ENCODE measurements at regions not wholly inside any gene's neighbourhood (a gene's known extent, or its start where the extent isn't known, plus 50 kb on each side); places are given as distances from the start of the nearest gene placed in this dataset.

DNA sequence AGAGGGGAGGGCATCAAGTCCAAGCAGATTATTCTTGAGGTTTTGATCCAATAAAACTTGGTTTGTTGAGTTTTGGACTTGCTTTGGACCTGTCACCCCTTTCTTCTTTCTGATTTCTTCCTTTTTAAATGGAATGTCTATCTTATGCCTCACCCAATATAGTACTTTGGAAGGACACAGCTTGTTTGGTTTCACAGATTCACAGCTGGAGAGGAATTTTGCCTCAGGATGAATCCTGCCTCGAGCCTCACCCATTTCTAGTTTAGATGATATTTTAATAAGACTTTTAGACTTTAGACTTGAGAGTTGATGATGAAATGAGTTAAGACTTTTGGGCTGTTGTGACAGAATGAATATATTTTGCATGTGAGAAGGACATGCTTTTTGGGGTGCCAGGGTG, 136.9 kb upstream of the PDE5A start:
- no peak overlapping the region for H3K4me3 ChIP-seq (ENCODE audit: low read length)
- TF ChIP-seq, protein P1, sequence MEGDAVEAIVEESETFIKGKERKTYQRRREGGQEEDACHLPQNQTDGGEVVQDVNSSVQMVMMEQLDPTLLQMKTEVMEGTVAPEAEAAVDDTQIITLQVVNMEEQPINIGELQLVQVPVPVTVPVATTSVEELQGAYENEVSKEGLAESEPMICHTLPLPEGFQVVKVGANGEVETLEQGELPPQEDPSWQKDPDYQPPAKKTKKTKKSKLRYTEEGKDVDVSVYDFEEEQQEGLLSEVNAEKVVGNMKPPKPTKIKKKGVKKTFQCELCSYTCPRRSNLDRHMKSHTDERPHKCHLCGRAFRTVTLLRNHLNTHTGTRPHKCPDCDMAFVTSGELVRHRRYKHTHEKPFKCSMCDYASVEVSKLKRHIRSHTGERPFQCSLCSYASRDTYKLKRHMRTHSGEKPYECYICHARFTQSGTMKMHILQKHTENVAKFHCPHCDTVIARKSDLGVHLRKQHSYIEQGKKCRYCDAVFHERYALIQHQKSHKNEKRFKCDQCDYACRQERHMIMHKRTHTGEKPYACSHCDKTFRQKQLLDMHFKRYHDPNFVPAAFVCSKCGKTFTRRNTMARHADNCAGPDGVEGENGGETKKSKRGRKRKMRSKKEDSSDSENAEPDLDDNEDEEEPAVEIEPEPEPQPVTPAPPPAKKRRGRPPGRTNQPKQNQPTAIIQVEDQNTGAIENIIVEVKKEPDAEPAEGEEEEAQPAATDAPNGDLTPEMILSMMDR (conservative IDR thresholded peaks at IDR 0.05; ENCODE audit: low read length) = no peak
- DNase-seq (ENCODE audit: low read depth) = no peak

DNA sequence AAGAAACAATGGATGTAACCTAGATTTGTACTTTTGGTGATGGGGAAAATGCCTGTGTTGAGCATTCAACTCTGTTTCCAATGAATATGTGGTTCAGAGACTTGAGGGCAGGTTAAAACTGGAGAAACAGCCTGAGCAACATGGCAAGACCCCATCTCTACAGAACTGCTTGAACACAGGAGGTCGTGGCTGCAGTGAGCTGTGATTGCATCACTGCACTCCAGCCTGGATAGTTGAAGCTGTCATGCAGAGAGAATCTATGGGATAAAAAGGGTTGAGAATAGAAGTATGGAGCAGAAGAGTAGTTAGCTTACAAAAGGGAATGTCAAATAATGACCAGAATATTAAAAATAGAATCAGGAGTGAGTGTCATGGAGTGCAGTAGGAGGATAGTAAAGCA, 134.8 kb upstream of the PDE5A start:
- no peak for DNase-seq (ENCODE audit: low read depth)
- TF ChIP-seq, protein P1 (conservative IDR thresholded peaks at IDR 0.05; ENCODE audit: low read length) = no peak
- no peak overlapping the region for H3K4me3 ChIP-seq (ENCODE audit: low read length)

DNA sequence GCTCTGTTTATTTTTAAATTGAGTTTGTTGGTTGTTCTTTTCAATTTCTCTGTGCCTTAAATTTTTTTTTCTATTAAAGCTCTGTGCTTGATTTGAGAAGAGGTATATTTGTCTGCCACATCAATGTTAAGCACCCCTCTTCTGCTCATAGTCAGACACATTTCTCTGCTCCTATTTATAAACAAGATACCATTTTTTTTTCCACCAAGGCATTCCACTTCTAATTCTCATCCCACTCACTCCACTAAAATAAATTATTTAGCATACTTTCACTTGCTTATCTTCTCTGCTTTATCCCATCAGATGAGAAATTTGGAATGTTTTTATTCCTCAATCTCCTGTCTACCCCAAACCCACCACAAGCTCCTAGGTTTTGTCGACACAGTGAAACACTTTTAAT, 127.0 kb upstream of the PDE5A start:
- H3K4me3 ChIP-seq (ENCODE audit: low read length) = no peak overlapping the region
- TF ChIP-seq, protein P1 (conservative IDR thresholded peaks at IDR 0.05; ENCODE audit: low read length) = no peak
- no peak for DNase-seq (ENCODE audit: low read depth)

- TF ChIP-seq, protein P1 (conservative IDR thresholded peaks at IDR 0.05; ENCODE audit: low read length) = no peak
- DNase-seq (ENCODE audit: low read depth) = no peak
- H3K4me3 ChIP-seq (ENCODE audit: low read length) = no peak overlapping the region
Observed at GRCh38 chr4:119752936-119753335, 124.3 kb upstream of the PDE5A start.

GRCh38 chr4:119750771-119751170, 122.2 kb upstream of the PDE5A start:
- TF ChIP-seq, protein P1 (conservative IDR thresholded peaks at IDR 0.05; ENCODE audit: low read length) = no peak
- no peak overlapping the region for H3K4me3 ChIP-seq (ENCODE audit: low read length)
- peak; percentile 60 for DNase-seq (ENCODE audit: low read depth)

GRCh38 chr4:119750048-119750447, 121.4 kb upstream of the PDE5A start:
- TF ChIP-seq, protein P1 (conservative IDR thresholded peaks at IDR 0.05; ENCODE audit: low read length) = no peak
- H3K4me3 ChIP-seq (ENCODE audit: low read length) = no peak overlapping the region
- DNase-seq (ENCODE audit: low read depth) = no peak

DNA sequence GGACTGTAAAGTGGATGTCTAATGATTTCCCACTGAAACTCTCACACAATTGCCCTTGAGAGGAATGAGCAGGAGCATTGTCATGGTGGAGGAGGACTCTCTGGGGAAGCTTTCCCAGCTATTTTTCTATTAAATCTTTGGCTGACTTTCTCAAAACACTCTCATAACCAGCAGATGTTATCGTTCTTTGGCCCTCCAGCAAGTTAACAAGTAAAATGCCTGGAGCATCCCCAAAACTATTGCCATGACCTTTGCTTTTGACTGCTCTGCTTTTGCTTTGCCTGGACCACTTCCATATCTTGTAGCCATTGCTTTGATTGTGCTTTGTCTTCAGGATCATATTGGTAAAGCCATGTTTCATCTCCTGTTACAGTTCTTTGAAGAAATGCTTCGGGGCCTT, 120.2 kb upstream of the PDE5A start:
- TF ChIP-seq, protein P1 (conservative IDR thresholded peaks at IDR 0.05; ENCODE audit: low read length) = no peak
- peak; percentile 78 for DNase-seq (ENCODE audit: low read depth)
- H3K4me3 ChIP-seq (ENCODE audit: low read length) = no peak overlapping the region
